Fibroblast of skin of left biceps (primary cell): ENCODE measurements at regions not wholly inside any gene's neighbourhood (a gene's known extent, or its start where the extent isn't known, plus 50 kb on each side); places are given as distances from the start of the nearest gene placed in this dataset.
"Not testable (repeated sequence)": the region's sequence is repeated elsewhere in the genome, so short reads cannot be mapped to it uniquely, and the experiment has no call there.

Experiments
- DNase-seq, 2 experiments: peaks; one replicate each; pipeline ENCODE4 v3.0.0-alpha.2; 2013; ENCODE audit warnings: low read depth in 2 of 2

DNA sequence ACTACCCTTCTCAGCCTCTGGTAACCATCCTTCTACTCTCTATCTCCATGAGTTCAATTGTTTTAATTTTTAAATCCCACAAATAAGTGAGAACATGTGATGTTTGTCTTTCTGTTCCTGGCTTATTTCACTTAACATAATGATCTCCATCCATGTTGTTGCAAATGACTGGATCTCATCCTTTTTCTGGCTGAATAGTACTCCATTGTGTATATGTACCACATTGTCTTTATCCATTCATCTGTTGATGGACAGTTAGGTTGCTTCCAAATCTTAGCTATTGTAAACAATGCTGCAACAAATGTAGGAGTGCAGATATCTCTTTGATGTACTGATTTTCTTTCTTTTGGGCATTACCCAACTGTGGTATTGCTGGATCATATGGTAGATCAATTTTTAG lies 103.0 kb downstream of the CARTPT start:
- not testable (repeated sequence) for DNase-seq

DNA sequence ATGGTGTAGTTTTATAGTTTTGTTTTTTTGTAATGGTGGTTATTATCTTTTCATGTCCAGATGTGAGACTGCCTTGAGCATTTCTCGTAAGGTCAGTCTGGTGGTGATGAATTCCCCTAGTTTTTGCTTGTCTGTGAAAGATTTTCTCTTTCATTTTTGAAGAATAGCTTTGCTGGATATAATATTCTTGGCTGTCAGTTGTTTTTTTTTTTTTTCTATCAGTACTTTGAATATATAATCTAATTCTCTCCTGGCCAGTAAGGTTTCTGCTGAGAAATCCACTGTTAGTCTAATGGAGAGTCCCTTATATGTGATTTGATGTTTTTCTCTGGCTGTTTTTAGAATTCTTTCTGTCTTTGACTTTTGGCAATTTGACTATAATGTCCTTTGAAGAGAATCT lies 106.9 kb downstream of the CARTPT start:
- no peak for DNase-seq

DNA sequence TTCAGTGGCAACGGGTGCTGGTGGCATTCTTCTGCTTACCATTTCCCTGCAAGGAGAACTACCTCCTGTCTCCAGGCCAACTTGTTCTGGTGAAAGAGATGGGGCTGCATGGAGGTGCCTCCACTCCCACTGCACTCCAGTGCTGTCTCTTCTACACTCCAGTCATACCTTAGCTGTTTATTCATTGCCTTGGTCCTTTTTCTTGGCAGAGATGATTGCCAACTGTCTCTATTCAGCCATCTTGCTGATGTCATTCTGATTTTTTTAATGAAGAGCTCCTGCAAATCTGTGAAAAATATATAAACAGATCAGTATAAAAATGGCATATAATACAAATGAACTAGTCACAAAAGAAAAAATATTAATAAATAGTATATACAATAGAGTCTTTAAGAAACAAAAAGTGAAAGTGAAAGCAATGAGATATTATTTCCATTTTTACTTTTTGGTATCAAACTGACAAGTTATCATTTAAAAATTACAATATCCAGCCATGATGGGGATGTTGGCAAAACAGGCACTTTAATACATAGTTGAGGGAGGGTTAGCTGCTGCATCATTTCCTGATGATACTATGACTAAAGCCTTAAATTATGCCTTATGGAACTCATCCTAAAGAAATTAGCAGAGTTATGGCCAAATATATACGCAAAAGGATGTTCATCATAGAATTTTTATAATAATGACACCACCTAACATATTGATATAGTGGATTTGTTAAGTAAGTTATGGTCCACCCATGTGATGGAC lies 109.4 kb downstream of the CARTPT start:
- DNase-seq, result peak; percentile 37 to 49

DNA sequence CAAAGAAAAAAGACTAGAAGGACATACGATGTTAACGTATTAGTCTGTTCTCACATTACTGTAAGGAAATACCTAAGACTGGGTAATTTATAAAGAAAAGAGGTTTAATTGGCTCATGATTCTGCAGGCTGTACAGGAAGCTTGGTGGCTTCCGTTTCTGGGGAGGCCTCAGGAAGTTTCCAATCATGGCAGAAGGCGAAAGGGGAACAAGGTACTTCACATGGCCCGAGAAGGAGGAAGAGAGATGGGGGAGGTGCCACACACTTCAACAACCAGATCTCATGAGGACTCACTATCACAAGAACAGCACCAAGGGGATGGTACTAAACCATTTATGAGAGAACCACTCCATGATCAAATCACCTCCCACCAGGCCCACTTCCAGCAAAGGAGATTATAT lies 110.1 kb downstream of the CARTPT start:
- DNase-seq, result no peak

DNA sequence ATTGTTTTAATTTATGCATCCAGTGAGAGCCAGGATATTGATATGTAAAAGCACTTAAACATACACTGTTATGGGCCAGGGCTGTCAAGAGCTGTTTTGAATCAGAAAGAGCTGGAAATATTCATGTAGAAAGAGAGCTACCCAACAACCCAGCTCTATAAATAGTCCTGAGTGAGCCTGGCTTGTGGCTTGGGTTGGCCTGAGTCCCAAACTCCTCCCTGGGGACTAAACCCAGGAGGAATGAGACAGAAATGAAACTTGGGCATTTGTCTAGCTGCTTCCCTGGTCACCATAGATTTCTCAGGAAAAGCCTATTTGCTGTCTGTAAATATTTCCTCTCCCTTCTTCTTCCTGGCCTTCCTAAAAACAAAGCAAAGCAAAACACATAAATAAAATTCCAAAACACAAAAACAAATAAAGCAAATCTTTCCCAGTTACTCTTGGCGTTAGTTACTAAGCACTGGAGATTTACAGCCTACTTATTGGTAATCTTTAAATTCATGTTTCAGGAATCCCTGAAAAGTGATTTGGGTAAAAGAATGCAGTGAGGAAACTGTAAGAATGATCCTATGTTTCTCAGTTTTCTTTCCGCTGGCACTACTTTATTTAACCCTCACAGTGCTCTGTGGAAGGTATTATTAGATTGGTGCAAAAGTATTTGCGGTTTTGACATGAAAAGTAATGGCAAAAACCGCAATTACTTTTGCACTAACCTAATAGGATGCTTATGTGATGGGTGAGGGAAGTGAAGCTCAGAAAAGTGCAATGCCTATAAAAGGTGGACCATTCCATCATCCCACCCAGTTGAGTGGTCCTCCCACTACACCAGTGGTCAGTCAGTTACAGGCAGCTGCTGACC lies 111.8 kb downstream of the CARTPT start:
- DNase-seq, result peak; percentile 84 to 86

DNA sequence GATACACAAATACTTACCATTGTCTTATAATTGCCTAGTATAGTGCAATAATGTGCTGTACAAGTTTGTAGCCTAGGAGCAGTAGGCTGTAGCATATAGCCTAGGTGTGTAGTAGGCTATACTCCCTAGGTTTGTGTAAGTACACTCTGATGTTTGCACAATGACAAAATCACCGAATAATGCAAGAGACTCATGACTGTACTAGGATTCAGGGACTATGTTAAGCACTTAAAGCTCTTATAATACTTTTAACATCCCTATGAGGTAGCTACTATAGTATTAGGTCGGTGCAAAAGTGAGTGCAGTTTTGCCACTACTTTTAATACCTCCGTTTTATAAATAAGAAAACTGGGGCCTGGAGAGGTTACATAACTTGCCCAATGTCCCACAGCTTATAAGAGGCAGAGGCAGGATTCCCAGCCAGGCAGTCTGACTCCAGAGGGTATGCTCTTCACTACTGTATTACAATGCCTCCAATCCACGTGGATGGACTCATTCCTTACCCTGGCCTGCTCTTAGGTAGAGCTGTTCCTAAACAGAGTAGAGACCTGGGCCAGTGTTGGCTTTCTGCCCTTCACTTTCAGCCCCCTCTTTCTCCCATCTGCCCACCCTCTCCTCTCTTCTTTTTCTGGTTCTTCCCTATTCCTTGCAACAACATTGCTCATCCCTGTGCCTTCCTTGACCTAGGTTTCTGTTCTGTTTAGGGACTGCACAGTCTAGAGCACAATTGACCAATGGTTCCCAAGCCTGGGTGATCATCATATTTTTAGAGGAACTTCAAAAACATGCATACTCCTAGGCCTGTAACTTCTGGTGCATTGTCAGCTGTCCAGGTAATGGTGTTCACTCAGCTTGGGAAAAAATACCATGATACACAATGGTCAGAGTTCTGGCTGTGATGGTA lies 114.0 kb downstream of the CARTPT start:
- DNase-seq, result no peak

DNA sequence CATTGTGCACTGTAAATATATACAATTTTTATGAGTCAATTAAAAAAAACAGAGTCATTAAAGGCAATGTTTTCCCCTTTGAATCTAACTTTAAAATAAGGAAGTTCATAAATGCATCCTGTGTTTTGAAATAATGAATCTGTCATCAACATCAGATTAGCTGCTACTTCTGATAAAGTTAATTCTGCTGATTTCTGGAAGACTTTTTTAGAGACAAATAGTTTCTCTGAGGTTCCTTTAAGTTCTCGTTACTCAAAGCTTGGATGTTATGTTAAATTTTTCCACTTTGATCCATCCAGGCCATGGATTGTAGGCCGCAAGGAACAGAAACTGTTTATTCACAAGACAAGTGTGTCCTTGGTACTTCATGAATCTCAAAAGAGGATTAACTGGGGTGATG lies 115.5 kb downstream of the CARTPT start:
- no peak for DNase-seq

DNA sequence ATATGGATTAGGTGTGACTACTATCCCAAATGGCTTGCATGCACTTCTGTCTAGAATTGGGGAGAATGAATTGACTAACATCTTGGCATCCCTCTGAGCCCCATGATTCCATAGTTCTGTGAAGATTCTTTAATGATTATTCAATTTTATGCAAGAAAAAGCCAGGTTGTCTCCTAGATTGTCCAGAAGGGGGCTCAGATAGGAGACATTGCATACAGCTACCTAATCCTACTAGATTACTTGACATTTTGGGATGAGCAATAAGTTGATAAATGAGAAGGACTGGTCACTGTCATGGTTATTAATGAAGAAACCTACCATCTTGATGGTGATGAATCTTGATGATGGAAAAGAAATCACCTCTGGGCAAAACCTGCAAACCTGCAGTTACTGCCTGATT lies 117.0 kb downstream of the CARTPT start:
- DNase-seq, result no peak

DNA sequence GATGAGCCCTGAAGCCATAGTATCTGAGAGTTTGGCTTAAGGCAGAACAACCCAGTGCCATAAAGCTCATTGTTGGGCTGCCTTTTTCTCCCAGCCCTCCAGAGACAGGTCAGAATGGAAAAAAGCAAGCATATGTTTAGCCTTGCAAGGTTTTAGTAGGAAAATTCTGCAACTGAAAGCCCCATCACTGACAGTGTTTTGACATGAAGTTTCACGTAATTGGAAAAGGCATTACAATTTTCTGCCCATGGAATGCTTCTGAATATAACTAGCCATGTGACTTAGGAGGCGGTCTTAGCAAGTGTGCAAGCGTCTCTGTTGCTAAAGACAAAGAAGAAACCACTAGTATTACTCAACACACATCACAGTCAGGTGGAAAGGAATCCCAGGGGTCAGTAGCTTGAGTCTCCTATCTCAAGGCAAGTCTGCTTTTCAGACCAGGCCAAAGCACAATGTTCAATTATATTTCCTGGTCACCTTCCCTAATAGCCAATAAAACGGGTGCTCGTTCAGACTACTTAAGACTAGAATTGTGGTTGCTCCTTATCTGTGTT lies 117.6 kb downstream of the CARTPT start:
- DNase-seq, result no peak

DNA sequence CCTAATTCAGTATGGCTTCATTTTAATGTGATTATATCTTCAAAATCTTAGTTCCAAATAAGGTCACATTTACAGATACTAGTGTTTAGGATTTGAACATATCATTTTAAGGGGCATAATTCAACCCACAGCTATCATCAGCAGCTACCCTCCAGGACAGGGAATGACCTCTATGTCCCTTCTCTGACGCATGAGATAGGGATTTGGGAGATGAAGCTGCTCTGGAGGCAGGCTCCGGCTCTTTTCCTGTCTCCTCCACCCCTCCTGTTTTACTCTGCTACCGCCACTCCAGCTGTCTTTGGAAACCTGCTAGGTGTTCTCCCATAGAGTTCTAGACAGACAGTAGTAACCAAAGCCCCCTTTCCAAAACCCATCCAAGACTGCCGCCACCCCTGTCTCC lies 119.2 kb downstream of the CARTPT start:
- no peak for DNase-seq

DNA sequence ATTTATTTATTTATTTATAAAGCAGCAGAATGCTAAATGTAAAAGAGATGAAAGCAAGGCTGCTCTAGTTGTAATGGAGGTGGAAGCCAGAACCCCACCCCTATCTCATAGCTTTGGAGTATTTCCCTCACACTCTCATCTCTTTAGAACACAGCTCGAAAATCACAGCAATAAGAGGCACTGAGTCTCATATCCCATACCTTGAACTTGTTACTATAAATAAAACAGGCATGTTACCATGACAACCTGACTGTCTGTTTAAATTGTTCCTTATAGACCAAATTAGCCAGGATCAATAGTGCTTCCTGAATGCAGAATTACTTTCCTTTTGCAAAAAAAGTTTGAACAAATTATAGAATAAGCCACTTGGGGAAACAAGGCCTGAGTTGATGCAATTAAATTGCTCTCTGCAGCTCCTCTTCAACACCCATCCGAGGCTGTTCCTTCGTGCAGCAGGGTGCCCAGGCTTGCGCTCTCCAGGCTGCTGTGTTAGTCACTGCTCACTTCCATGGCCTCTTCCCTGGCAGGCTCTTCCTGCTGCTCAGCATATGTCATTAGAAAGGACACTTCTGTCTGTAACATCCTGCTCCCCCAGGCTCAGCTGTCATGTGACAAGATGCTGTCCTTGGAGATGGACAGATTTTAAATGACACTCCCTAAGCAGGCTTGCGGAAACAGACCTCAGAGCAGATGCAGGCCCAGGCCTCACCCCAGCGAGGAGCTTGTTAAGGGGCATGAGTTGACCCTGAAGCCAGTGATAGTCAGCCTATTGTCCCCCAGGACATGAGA lies 120.2 kb downstream of the CARTPT start:
- no peak for DNase-seq

DNA sequence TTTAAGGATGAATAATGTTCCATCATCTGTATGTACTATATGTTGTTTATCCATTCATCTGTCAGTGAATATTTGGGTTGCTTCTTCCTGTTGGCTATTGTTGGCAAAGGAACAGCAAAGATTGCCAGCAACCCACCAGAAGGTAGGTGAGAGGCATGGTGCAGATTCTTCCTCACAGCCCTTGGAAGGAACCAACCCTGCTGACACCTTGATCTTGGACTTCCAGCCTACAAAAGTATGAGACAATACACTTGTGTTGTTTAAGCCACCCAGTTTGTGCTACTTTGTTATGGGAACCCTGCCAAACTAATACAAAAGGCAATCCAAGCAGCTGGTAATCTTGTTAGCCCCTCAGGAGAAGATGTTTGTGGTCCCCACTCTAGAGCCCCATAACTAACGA lies 122.0 kb downstream of the CARTPT start:
- no peak for DNase-seq

DNA sequence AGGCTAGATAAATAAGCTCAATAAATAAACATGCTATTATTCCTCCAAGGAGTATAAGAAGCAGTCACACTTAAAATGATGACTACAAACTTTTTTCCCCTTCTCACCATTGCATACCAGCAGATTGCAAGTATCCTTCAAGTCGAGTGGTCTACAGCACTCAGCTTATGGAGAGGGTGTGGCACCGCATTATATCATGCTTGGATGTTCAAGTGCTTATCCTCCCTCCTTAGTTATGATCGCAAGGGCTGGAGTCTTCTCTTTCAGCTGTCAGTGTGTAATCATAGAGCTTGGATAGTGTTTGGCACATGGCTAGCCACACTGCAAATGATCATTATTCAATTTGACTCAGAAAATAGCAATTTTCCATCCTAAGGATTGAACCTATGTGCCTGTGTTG lies 124.0 kb downstream of the CARTPT start:
- DNase-seq, result no peak

DNA sequence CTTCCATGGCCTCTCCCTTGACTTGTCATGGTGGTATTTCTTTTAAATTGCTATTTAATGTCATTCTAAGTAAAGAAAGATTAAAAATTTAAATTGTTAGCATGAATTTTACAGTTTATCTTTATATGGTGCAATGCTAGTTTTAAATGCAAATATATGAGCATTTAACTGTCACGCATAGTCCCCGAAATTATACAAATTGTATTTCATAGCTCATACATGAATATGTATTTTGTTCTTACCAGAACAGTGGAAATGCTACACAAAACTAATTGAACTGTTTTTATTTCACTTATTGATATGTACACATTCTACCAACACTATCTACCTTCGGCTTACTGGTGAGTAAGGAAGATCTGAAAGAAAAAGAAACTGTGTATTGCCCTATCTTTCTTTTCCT lies 125.8 kb downstream of the CARTPT start:
- no peak for DNase-seq

DNA sequence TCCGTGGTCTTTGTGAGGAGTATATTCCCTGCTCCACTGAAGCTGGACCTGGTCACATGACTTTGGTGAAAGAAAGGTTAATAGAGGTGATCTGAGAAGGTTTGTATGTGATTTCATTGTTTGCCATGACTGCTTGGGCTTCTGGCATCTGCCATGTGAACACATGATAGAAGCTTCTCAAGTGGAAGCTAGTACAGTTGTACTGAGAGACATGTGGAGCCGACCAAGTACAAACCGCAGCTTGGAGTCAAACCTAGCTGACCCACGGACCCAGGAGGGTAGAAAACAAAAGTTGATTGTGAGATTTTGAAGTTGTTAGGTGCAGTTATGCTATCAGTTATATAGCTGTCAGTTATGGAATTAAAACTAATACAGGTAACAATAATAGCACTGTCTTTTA lies 140.4 kb downstream of the CARTPT start:
- DNase-seq, result no peak

DNA sequence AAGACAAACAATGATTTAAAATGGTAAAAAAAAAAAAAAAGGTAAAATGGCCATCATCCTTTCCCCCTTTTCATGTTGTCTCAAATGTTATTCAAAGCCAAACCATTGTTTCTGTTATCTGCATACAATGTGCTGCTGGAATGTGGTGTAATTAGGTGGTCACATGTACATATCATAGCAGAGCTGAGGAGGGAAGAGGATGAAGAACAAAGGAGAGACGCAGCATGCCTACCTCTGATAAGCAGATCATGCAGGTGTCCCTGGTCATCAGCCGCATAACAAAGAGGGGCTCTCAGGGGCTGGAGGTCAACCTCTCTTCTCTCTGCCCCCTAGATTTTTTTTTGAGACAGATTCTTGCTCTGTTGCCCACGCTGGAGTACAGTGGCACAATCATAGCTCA lies 141.0 kb downstream of the CARTPT start:
- no peak for DNase-seq

DNA sequence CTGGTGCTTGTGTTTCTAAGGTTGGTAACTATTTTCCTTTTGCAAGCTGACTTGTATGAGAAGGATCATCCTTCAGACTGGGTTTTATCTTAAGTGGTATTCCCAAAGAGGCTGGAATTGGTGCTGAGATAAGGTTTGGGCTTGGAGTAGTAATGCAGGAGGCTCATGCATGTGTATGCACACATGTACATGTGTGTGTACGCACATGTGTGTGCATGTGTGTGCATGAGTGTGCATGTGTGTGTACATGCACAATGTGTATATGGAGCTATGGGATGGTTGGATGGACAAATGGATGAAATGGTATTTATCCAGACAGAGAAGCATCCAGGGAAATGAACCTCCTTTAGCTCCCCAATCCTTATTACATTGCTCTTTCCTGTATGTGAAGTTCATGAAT lies 142.6 kb downstream of the CARTPT start:
- no peak for DNase-seq

DNA sequence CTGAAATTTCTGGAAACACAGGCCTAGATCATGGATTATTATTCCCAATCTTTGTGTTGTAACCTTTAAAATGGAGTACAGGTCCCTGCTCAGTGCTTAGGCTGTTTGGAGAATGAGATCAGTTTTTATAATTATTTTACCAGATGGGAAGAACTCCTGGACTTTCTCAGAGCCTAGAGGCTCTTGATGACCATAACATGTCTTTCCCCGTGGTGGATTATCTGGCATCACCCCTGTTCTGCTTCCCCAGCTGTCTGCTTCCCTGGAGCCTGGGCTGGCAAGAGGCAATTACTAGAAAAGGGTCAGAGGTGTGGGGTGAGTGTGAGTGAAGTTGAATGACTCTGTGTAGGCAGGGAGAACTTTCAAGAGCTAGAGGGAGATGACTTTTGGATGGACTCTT lies 143.0 kb downstream of the CARTPT start:
- no peak for DNase-seq

DNA sequence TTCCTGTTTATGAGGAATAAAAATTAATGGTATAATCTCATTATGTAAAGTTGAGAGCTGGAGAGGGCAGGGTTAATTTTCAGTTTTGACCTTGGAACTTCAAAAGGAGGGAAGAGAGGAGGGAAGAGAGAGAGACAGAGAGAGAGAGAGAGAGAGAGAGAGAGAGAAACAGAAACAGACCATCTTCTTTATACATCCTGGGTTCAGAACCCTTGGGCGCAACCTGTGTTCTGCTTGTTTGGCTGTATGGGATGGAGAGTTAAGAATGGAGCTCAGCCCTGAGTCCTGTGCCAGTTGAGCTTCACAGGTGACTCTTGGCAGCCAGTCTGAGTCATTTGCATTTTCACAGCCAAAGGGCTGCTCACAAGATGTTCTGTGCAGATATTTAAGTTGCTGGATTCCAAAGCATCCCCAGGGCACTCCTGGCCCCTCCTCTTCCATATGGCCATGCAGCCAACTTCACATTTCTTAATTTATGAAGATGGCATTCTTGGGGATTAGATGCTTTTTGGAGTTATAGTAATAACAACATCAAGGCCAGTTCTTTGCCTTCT lies 143.5 kb downstream of the CARTPT start:
- DNase-seq, result no peak

DNA sequence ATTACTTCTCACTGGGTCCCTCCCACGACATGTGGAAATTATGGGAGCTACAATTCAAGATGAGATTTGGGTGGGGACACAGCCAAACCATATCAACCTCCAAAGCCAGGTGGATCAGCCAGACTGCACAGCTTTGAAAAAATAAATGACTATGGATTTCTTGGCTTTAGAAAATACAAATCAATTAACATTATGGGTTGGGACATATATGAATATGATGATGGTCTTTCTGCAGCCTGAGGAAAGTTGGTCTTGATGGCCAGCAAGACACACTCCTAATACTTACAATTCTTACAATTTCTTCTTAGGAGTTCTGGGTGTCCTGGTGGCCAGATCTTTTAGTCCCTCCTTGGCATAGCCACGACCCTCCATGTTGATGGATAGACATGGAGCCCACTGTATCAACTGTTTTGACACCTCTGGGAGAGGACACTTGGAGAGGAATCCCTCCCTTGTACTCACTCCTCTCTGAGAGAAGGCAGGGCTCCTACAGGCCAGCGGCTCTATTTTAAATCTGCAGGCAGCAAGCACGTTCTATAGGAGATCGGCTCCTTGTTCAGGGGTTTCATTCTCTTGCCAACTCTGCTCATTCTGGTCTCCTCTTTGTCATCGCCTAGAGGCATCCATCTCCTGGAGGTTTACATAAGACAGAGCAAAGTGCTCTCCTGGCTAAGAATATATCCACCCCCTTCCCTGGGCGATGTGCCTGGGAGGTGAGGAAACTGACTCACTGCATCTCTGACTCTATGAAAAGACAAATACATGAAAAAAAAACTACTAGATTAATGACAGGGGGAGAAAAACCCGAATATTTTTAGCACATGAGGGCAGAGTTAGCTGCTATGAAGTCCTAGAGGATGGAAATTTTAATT lies 145.9 kb downstream of the CARTPT start:
- DNase-seq, result peak; percentile 97
